Stimulated activated CD4-positive, alpha-beta T cell treated with anti-CD3 and anti-CD28 coated beads, Interleukin-1b, Interleukin-23, amount 100 ng/mL, for 4 hours (primary cell): ENCODE measurements at regions not wholly inside any gene's neighbourhood (a gene's known extent, or its start where the extent isn't known, plus 50 kb on each side); places are given as distances from the start of the nearest gene placed in this dataset.
"Not testable (repeated sequence)": the region's sequence is repeated elsewhere in the genome, so short reads cannot be mapped to it uniquely, and the experiment has no call there.

Experiments used
- DNase-seq, 2 donors: peaks; one replicate each; pipeline ENCODE4 v3.0.0-alpha.2; 2020; ENCODE audit warnings: low read depth in 2 of 2

DNA sequence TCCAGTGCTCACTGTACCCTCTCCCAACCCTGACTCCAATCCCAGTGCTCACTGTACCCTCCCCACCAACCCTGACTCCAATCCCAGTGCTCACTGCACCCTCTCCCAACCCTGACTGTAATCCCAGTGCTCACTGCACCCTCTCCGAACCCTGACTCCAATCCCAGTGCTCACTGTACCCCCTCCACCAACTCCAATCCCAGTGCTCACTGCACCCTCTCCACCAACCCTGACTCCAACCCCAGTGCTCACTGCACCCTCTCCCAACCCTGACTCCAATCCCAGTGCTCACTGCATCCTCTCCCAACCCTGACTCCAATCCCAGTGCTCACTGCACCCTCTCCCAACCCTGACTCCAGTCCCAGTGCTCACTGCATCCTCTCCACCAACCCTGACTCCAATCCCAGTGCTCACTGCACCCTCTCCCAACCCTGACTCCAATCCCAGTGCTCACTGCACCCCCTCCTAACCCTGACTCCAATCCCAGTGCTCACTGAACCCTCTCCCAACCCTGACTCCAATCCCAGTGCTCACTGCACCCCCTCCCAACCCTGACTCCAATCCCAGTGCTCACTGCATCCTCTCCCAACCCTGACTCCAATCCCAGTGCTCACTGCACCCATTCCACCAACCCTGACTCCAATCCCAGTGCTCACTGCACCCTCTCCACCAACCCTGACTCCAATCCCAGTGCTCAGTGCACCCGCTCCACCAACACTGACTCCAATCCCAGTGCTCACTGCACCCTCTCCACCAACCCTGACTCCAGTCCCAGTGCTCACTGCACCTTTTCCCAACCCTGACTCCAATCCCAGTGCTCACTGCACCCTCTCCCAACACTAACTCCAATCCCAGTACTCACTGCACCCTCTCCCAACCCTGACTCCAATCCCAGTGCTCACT, 136.3 kb upstream of the ZNF618 start:
- DNase-seq = not testable (repeated sequence)

- not testable (repeated sequence) for DNase-seq
Observed at GRCh38 chr9:113740508-113741500, 135.3 kb upstream of the ZNF618 start.

GRCh38 chr9:113741886-113742854, 133.9 kb upstream of the ZNF618 start:
- no peak for DNase-seq

DNA sequence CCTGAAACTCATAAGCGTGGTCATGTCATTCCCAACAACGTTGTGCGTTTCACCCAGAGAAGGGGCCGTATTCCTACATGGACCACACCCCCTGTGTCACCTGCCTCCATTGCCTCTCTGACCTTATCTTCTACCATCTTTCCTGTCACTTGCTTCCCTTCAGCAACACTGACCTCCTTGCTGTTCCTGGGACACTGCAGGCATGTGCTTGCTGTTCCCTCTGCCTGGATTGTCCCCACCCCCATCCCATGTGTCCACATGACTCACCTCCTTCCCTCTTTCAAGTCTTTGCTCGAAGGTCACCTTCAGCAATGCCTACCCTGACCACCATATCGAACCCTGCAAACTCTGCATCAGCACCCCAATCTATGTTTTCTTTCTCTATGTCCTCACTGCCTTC, 133.2 kb upstream of the ZNF618 start:
- DNase-seq = no peak

DNA sequence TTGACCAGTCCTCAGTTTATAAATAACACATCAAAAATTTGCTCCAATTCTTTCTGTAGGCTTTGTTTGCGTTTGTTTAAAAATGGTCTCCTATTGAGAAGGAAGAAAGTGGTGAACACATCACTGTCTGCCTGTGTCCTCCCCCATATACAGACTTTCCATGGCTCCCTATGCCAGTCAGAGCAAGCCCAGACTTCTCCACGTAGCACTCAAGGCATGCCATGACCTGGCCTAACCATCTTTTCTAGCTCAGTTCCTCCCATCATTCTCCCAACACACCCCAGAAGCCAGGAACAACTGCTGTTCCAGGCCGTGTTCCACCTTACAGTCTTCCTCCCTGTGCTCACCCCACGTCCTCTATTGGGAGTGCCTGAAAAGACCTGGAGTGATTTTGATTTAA, 129.6 kb upstream of the ZNF618 start:
- DNase-seq = no peak

DNA sequence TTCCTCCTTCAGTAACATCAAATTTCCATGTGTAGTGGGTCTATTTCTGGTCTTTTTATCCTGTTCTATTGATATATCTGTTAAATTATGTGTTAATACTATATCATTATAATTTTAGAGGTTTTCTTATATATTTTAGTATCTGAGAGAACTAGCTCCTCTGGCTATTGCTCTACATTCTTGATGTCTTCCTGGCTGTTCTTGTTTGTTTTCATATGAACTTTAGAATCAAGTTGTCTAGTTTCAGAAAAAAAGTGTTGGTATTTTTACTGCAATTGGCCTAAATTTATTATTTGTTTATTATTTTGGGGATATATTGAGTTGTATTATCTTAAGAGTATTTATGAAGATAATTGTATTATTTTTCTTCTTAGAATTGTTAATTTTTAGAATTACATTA, 128.0 kb upstream of the ZNF618 start:
- no peak for DNase-seq

- no peak for DNase-seq
Observed at GRCh38 chr9:113753398-113754119, 122.5 kb upstream of the ZNF618 start.

DNA sequence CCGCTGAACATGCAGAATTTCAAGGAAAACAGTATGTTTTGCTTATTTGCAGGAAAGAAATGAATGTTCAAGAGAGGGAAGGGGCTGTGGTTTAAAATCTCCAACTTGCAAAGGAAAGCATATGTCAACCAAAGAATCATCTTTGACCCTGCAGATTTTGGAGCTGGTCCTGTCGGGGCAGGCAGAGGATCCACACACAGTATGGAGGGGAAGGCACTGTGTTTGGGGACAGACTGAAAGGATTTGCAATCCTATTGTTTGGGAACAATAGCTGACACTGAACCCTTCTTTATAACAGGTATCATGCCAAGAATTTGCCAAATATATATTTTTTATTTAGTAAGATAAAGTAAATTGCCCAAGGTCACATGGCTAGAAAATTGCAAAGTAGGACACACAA, 121.4 kb upstream of the ZNF618 start:
- no peak for DNase-seq

DNA sequence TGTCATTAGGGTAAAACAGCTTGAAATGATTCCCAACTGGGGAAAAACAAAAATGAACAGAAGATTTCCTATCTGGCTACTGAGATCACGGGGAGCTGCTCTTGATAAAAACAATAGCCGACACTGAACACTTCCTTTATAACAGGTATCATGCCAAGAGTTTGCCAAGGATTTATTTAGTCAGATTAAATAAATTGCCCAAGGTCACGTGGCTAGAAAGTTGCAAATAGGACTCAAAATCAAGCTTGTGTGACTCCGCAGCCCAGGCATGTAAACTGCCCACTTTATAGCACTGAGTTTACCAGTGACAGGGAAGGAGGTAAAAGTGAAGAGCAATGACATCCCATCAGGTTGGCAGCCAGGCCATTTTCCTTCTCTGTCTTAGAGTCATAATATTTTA, 120.7 kb upstream of the ZNF618 start:
- DNase-seq = no peak

GRCh38 chr9:113756476-113757192, 119.5 kb upstream of the ZNF618 start:
- no peak for DNase-seq

DNA sequence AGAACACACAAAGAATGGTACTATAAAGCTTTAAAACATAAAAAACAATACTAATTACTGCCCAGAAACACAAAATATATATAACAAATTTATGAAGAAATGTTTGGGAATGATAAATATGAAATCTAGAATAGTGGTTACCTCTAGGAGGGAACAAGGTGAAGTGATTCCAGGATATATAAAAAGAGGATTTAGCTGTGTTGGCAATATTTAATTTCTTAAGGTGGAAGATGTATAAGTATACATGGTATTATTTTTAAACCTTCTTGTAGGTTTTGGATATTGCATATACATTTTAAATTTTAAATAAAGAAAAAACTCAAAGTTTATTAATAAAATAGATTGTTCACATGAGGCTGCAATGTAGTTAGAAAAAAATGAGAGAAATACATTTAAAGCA, 112.7 kb upstream of the ZNF618 start:
- no peak for DNase-seq

DNA sequence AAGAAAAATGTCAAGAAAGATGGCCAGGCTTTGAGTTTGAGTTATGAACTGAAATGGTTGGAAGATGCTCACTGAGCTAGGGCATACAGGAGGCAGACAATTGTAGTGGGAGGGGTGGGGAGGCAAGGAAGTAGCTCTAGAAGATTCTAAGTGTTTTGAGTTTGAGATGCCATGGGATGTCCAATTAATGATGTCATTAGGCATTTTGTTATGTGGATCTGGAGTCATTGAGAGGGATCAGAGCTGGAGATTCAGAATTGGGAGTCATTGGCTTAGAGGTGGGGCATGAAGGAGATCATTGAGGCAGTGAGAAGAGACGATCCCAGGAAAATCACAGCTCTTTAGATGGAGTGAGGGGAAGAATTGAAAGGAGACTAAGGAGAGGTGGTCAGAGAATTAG, 111.5 kb upstream of the ZNF618 start:
- no peak for DNase-seq

DNA sequence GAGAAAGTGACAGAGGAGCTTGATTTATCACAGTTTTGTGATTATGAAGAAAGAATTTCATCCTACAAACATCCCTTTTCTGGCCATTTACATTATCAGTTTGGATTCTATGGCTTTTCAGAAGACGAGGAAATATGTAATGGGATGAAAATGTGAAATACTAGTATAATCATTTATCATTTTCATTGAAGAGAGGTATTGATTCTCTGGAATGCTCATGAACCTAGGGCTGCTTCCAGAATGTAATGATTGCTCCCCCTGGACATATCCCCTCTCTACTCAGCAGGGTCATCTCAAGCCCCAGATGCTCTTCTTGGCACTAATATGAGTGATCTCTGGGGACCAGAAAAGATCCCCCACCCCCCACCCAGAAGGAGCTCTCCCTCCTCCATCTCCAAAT, 106.7 kb upstream of the ZNF618 start:
- no peak for DNase-seq

GRCh38 chr9:113770396-113770795, 105.7 kb upstream of the ZNF618 start:
- no peak for DNase-seq

DNA sequence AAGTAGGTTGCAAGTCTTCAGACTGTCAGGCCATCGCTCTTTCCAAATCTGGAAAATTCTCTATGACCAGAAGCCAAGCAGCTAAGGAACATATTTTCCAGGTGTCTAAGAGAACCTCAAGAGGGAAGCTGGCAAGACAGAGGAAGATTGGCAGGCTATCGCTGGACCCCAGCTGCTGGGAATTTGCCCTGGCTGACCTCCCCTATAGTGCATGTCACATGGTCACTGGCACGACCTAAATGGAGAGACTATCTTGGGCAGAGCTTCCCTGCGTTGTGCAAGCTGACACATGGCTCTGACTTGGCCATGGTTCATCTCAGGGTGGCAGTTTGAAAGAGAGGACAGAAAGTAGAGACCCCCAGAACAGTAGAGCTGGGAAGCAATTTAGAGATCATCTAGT, 104.9 kb upstream of the ZNF618 start:
- DNase-seq = no peak

DNA sequence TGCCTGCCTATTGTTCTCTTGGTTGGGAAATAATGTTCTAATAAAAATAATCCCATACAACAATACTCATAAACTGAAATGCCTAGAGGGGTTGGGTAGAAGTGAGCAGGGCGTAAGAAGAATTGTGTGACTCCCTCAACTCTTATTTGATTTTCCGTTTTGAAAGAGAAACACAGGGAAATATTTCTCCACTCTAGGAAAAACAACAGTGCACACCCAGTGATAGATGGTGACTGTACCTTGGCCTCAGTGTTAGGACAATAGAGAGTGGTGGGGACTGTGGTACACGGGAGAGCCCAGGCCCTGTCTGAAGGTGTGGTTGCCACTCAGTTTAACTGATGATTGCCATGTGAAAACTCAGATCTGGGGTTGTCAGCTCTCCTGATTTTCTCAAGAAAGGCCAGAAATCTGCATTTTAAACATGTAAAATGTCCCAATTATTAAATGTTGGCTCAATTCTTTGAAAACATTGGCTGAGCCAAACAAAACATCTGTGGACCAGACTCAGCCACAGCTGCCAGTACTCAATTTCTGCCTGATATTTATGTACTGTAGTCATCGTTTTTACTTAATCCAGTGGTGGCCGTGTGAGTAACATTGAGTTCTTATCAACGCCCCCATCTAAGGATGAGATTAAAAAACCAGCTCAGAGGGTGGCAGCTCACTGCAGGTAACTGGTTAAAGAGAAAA, 103.8 kb upstream of the ZNF618 start:
- no peak for DNase-seq

- DNase-seq = no peak
Observed at GRCh38 chr9:113774963-113775362, 101.1 kb upstream of the ZNF618 start.

DNA sequence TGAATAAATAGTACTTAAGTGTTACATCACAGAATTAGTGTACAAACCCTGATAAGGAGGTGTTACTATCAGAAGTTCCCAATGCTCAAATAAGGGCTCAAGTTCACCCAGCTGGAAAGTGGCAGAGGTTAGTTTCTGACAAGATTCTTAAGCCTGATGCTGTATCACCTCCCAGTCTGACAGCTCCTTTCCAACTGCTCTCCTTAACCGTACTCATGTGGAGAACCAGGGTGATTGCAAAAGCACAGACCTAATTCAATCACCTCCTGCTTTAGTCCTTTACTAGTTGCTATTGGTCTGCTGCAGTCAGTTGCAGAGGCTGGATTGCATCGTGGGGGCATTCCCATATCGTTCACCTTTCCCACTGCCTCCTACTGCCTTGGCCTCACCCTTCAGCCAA, 100.4 kb upstream of the ZNF618 start:
- DNase-seq = no peak

DNA sequence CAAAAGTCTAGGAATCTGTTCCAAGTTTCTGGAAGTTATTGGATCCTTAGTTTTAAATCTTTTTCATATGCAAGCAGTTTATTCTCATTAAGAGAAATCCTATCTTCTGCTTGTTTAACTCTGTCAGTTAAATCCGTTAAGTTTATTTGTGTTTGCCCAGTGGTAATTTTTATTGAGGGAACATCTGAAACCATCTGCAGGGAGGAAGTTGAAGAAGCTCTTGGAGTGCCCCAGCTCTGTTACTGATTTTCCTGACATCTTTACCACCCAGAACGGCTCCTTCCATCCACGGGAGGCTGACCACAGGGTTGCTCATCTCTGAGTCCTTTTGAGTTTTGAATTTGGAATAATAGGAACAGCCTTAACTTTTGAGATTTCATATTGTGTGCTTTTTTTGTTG, 99.9 kb upstream of the ZNF618 start:
- DNase-seq = no peak

DNA sequence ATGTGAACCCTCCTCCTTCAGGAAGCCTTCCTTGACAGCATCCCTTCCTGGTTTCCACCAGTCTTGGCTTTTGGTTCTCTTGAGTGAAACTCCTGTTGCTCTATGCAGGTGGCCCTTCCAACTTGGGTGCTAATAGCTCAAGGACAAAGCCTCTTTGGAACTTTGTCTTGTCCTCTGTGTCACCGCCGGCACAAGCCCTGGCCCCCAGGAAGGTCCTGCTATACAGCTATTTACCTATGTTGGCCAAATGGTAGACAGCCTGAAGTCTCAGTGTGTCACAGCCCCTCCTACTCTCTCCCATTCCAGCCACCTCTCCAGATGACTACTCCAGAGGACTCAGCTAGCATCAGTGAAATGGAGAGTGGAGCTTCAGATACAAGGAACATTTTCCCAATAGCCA, 94.7 kb upstream of the ZNF618 start:
- DNase-seq = no peak
